ENCODE measurements at regions not wholly inside any gene's neighbourhood (a gene's known extent, or its start where the extent isn't known, plus 50 kb on each side); places are given as distances from the start of the nearest gene placed in this dataset.
A peak's percentile ranks its signal among the peaks of the same experiment; 100 is the strongest.

DNA sequence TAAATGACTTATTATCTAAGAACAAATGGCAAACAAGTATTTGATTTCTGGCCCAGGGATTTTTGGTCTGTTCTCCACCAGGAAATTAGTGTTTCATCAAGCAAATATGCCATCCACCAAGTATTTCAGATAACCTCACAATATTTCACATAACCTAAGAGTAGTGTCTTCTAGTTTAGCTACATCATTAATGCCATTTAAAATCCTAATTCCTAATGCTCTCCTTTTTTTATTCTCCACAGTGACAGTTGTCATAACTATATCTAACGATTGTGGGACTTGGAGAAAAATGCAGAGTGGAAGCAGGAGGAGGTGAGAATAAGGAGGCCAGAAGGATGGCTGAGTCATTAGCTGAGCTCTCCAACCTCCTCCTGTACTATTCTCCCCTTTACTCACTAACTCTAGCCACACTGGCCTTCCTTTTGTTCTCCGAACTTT lies 58.5 kb upstream of the CTLA4 start:
- WGBS, 2 donors = 59 to 74% methylated on average over 2 of the region's 2 CpGs
- intact Hi-C loops (cut with DNase I) = no loop called here
- TF ChIP-seq, protein P1, sequence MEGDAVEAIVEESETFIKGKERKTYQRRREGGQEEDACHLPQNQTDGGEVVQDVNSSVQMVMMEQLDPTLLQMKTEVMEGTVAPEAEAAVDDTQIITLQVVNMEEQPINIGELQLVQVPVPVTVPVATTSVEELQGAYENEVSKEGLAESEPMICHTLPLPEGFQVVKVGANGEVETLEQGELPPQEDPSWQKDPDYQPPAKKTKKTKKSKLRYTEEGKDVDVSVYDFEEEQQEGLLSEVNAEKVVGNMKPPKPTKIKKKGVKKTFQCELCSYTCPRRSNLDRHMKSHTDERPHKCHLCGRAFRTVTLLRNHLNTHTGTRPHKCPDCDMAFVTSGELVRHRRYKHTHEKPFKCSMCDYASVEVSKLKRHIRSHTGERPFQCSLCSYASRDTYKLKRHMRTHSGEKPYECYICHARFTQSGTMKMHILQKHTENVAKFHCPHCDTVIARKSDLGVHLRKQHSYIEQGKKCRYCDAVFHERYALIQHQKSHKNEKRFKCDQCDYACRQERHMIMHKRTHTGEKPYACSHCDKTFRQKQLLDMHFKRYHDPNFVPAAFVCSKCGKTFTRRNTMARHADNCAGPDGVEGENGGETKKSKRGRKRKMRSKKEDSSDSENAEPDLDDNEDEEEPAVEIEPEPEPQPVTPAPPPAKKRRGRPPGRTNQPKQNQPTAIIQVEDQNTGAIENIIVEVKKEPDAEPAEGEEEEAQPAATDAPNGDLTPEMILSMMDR (IDR thresholded peaks at IDR 0.05) = no peak

DNA sequence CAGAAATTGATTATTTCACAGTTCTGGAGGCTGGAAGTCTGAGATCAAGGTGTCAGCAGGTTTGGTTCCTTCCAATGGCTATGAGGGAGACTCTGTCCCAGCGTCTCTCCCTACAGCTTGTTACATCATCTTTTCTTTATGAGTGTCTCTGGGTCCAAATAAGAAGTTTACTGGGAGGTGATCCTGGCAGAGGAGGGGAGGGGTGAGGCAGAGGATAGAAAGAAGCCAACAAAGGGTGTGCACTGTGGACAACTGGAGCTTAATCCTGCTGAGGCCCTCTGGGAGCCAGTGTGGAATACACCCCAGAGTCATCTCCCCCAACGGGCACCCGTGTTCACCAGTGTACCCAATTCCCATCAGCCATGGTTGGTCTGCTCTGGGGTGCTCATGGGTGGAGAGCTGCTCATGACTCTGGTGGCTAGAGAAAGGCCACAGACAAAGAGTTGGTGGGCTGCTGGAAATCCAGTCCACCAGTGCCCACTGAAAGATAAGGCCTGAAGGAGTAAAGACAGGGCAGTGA lies 57.5 kb upstream of the CTLA4 start:
- no peak overlapping the region for H3K27ac ChIP-seq
- no peaks in the 10 kb centered on the region for H3K9me3 ChIP-seq
- TF ChIP-seq, protein P1 (IDR thresholded peaks at IDR 0.05) = no peak
- DNase-seq (no peak), FAIRE-seq (no peak), ATAC-seq (no peak)
- WGBS, 2 donors = 76 to 91% methylated on average over 3 of the region's 3 CpGs
- H3K4me3 ChIP-seq = no peak overlapping the region
- H3K36me3 ChIP-seq = no peaks in the 10 kb centered on the region
- H3K4me1 ChIP-seq = peaks cover 0 to 6% (median 0%) of the 10 kb centered on the region in 3 donors
- no peaks in the 10 kb centered on the region for H3K27me3 ChIP-seq
- intact Hi-C loops (cut with DNase I) = no loop called here

More for the DNA sequence above, 58.5 kb upstream of the CTLA4 start:
- Histone ChIP-seq H3K27ac (no peak overlapping the region), H3K4me1 (peaks cover 0 to 6% (median 0%) of the 10 kb centered on the region in 3 donors), H3K36me3 (no peaks in the 10 kb centered on the region), H3K27me3 (no peaks in the 10 kb centered on the region), H3K9me3 (no peaks in the 10 kb centered on the region), H3K4me3 (no peak overlapping the region)
- ATAC-seq (no peak), DNase-seq (no peak), FAIRE-seq (no peak)

DNA sequence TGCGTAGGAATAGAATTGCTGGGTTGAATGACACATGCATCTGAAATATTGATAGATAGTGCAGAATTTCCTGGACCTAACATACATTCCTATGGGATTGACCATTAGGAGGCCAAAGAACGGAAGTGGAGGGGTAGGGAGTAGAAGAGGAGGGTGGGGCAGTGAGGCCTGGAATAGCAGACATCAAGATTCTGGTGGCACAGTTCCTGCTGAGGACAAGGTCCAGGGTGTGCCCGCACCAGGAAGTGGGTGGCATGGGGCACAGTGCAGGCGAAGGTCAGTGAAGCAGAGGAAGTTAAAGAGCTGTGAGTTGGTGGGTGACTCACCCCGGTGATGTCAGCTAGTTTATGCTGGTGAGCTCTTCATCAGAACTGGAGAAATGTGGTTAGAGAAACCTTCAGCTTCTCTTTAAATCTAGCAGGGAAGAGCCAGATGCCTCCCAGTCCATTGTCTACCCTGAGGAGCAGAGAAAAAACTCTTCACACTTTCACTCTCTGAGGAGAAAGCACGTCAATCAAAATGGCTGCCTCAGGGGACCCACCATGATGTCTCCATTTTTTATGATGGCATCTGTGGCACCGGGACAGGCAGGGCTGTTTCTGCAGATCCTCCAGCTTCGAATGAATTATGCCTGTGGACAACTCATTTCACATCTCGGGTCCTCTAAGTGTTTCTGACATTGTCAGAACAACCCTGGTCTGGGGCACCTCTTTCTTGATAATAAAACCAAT lies 55.9 kb upstream of the CTLA4 start:
- FAIRE-seq (no peak), DNase-seq (peak; percentile 37 to 76 (median 62)), ATAC-seq (peak; percentile 81 to 94 (median 84))
- WGBS, 2 donors = 51 to 64% methylated on average over 9 of the region's 9 CpGs
- TF ChIP-seq, protein P1 (IDR thresholded peaks at IDR 0.05) = no peak
- H3K4me1 ChIP-seq = peaks cover 0 to 6% (median 0%) of the 10 kb centered on the region in 3 donors
- H3K9me3 ChIP-seq = no peaks in the 10 kb centered on the region
- no peaks in the 10 kb centered on the region for H3K36me3 ChIP-seq
- no peaks in the 10 kb centered on the region for H3K27me3 ChIP-seq
- peak overlapping the region in 2 of 4 donors; percentile 14 to 43 for H3K27ac ChIP-seq
- intact Hi-C loops (cut with DNase I) = no loop called here
- no peak overlapping the region for H3K4me3 ChIP-seq

DNA sequence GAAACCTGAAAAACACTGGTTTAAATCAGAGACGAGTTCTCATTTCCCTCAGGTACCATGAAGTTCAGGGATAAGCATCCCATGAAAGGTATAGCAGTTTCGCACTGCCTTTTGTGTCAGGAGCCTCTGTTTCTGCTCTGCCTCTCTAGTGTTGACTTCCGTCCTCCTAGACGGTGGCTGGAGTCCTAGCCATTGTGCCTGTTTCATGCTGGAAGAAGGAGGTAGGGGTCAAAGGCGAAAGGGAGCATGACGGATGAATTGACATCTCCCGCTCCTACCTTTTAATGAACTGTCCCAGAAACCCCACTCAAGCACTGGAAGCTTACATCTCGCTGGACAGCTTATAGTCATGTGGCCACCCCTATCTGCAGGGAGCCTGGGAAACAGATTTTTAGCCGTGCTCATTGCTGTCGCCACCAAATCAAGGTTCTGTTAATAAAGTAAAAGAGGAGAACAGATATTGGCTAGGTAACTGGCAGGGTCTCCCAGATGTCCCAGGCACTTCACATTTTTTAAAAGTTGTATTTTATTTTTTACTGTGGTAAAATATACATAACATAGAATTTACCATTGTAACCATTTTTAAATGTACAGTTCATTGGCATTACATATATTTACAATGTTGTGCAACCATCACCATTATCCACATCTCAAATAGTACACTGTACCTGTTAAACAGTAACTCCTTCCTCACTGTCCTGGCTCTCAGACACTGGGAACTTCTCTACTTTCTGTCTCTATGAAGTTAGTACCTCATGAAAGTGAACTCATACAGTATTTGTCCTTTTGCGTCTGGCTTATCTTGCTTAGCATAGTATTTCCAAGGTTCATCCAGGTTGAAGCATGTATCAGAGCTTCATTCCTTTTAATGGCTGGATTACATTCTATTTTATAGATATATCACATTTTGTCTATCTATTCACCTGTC lies 55.0 kb upstream of the CTLA4 start:
- H3K4me1 ChIP-seq = peaks cover 0 to 6% (median 0%) of the 10 kb centered on the region in 3 donors
- DNase-seq (no peak), FAIRE-seq (no peak), ATAC-seq (no peak)
- intact Hi-C loops (cut with DNase I) = no loop called here
- TF ChIP-seq, protein P1 (IDR thresholded peaks at IDR 0.05) = no peak
- no peaks in the 10 kb centered on the region for H3K27me3 ChIP-seq
- 68 to 79% methylated on average over 11 of the region's 11 CpGs for WGBS, 2 donors
- peak overlapping the region in 2 of 4 donors; percentile 14 to 43 for H3K27ac ChIP-seq
- no peaks in the 10 kb centered on the region for H3K36me3 ChIP-seq
- no peaks in the 10 kb centered on the region for H3K9me3 ChIP-seq
- H3K4me3 ChIP-seq = no peak overlapping the region

All from pancreas (tissue), 10 donors.